ENCODE measurements at regions not wholly inside any gene's neighbourhood (a gene's known extent, or its start where the extent isn't known, plus 50 kb on each side); places are given as distances from the start of the nearest gene placed in this dataset.

DNA sequence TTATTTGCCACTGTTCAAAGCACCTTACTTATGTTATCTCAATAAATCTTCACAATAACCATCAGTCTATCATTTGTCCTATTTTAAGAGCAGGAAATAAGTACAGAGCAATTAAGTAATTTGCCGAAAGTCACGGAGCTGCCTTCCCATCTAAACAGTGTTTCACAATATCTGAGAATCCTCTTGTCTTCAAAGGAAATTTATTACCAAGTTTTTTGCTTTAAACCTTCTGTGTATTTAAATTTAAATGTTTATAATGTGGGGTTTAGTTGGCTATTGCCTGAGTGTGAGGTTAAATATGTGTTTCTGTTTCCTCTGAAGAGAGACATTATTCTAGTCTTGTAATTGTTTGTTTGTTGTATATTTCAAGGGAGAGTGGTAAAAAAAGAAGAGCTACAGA is 633.1 kb downstream of the EFNB2 start:
- Histone ChIP-seq H4K20me1 (ENCODE audit: insufficient read depth, low read length) (no peaks in the 10 kb centered on the region), H3K4me1 (ENCODE audit: low read length) (no peaks in the 10 kb centered on the region), H3K36me3 (replicated peaks; ENCODE audit: low read depth, low read length) (no peaks in the 10 kb centered on the region), H3K27me3 (ENCODE audit: low read depth, low read length) (no peaks in the 10 kb centered on the region), H2AFZ (ENCODE audit: low read depth, low read length) (no peak overlapping the region), H3K79me2 (ENCODE audit: low read length) (no peaks in the 10 kb centered on the region), H3K27ac (ENCODE audit: low read length) (no peak overlapping the region), H3K4me2 (ENCODE audit: low read length) (no peak overlapping the region), H3K9ac (ENCODE audit: low read length) (no peak overlapping the region), H3K9me3 (ENCODE audit: insufficient read depth, low read length) (no peaks in the 10 kb centered on the region), H3K4me3 (ENCODE audit: low read length) (no peak overlapping the region)
- TF ChIP-seq, protein P1, sequence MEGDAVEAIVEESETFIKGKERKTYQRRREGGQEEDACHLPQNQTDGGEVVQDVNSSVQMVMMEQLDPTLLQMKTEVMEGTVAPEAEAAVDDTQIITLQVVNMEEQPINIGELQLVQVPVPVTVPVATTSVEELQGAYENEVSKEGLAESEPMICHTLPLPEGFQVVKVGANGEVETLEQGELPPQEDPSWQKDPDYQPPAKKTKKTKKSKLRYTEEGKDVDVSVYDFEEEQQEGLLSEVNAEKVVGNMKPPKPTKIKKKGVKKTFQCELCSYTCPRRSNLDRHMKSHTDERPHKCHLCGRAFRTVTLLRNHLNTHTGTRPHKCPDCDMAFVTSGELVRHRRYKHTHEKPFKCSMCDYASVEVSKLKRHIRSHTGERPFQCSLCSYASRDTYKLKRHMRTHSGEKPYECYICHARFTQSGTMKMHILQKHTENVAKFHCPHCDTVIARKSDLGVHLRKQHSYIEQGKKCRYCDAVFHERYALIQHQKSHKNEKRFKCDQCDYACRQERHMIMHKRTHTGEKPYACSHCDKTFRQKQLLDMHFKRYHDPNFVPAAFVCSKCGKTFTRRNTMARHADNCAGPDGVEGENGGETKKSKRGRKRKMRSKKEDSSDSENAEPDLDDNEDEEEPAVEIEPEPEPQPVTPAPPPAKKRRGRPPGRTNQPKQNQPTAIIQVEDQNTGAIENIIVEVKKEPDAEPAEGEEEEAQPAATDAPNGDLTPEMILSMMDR (IDR thresholded peaks at IDR 0.05; ENCODE audit: low read depth, low read length): no peak
- TF ChIP-seq EZH2phosphoT487 (IDR thresholded peaks at IDR 0.05; ENCODE audit: low read depth): no peak

DNA sequence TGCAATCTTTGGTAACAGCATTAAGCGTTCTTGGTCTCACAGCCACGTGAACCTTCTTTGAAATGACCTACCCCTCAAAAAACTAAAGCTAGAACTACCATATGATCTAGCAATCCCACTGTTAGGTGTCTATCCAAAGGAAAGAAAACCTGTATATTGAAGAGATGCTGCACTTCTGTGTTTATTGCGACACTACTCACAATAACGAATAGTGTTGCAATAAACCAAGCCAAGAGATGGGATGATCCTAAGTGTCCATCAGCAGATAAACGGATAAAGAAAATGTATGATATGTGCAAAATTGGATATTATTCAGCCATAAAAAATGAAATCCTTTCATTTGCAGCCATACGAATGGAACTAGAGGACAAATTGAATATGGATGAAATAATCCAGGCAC is 637.9 kb downstream of the EFNB2 start:
- Histone ChIP-seq H3K9me3 (ENCODE audit: insufficient read depth, low read length) (no peaks in the 10 kb centered on the region), H4K20me1 (ENCODE audit: insufficient read depth, low read length) (no peaks in the 10 kb centered on the region), H3K27ac (ENCODE audit: low read length) (no peak overlapping the region), H3K4me1 (ENCODE audit: low read length) (no peaks in the 10 kb centered on the region), H3K27me3 (ENCODE audit: low read depth, low read length) (no peaks in the 10 kb centered on the region), H3K36me3 (replicated peaks; ENCODE audit: low read depth, low read length) (no peaks in the 10 kb centered on the region), H2AFZ (ENCODE audit: low read depth, low read length) (no peak overlapping the region), H3K4me3 (ENCODE audit: low read length) (no peak overlapping the region), H3K9ac (ENCODE audit: low read length) (no peak overlapping the region), H3K4me2 (ENCODE audit: low read length) (no peak overlapping the region), H3K79me2 (ENCODE audit: low read length) (no peaks in the 10 kb centered on the region)
- no peak for TF ChIP-seq EZH2phosphoT487 (IDR thresholded peaks at IDR 0.05; ENCODE audit: low read depth)
- TF ChIP-seq, protein P1 (IDR thresholded peaks at IDR 0.05; ENCODE audit: low read depth, low read length): no peak

DNA sequence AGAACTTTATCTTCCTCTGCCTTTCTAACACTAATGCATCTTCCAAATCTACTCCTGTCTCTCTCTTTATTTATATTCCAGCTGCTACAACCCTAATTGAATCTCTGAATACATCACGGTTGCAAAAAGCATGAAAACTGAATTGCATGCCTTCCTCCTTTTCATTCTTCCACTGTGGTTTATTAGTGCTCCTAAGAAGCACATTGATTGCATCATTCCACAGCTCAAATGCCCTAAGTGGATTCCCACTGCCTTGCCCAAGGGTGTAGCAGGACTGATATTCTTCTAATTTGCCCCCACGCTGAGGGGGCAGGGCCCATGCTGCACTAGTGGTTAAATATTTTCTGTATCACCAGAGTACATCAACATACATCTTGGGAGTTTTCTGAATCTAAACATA is 640.8 kb downstream of the EFNB2 start:
- H3K4me2 ChIP-seq (ENCODE audit: low read length): no peak overlapping the region
- no peak overlapping the region for H3K9ac ChIP-seq (ENCODE audit: low read length)
- H3K27ac ChIP-seq (ENCODE audit: low read length): no peak overlapping the region
- no peak overlapping the region for H2AFZ ChIP-seq (ENCODE audit: low read depth, low read length)
- no peaks in the 10 kb centered on the region for H3K27me3 ChIP-seq (ENCODE audit: low read depth, low read length)
- no peak overlapping the region for H3K4me3 ChIP-seq (ENCODE audit: low read length)
- H4K20me1 ChIP-seq (ENCODE audit: insufficient read depth, low read length): no peaks in the 10 kb centered on the region
- no peaks in the 10 kb centered on the region for H3K9me3 ChIP-seq (ENCODE audit: insufficient read depth, low read length)
- H3K36me3 ChIP-seq (replicated peaks; ENCODE audit: low read depth, low read length): no peaks in the 10 kb centered on the region
- H3K4me1 ChIP-seq (ENCODE audit: low read length): no peaks in the 10 kb centered on the region
- H3K79me2 ChIP-seq (ENCODE audit: low read length): no peaks in the 10 kb centered on the region
- TF ChIP-seq, protein P1 (IDR thresholded peaks at IDR 0.05; ENCODE audit: low read depth, low read length): no peak
- TF ChIP-seq EZH2phosphoT487 (IDR thresholded peaks at IDR 0.05; ENCODE audit: low read depth): no peak

DNA sequence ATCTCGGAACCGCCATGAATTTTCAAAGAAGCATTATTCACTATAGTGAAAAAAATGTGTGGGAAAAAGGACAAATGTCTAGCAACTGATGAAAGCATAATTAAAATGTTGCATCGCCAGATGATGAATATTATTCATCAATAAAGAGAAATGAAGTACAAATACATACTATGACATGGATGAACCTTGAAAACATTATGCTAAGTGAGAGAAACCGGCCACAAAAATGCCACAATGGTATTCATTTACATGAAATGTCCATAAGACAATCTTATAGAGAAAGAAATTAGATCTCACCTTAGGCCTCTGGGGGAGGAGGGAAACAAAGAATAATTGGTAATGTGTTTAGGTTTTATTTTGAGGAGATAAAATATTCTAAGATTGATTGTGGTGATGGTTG is 645.0 kb downstream of the EFNB2 start:
- no peak overlapping the region for H3K4me2 ChIP-seq (ENCODE audit: low read length)
- no peaks in the 10 kb centered on the region for H3K79me2 ChIP-seq (ENCODE audit: low read length)
- H3K4me3 ChIP-seq (ENCODE audit: low read length): no peak overlapping the region
- no peaks in the 10 kb centered on the region for H3K4me1 ChIP-seq (ENCODE audit: low read length)
- no peak for TF ChIP-seq EZH2phosphoT487 (IDR thresholded peaks at IDR 0.05; ENCODE audit: low read depth)
- TF ChIP-seq, protein P1 (IDR thresholded peaks at IDR 0.05; ENCODE audit: low read depth, low read length): no peak
- H3K27me3 ChIP-seq (ENCODE audit: low read depth, low read length): no peaks in the 10 kb centered on the region
- H3K36me3 ChIP-seq (replicated peaks; ENCODE audit: low read depth, low read length): no peaks in the 10 kb centered on the region
- H4K20me1 ChIP-seq (ENCODE audit: insufficient read depth, low read length): no peaks in the 10 kb centered on the region
- no peaks in the 10 kb centered on the region for H3K9me3 ChIP-seq (ENCODE audit: insufficient read depth, low read length)
- H2AFZ ChIP-seq (ENCODE audit: low read depth, low read length): no peak overlapping the region
- H3K9ac ChIP-seq (ENCODE audit: low read length): no peak overlapping the region
- no peak overlapping the region for H3K27ac ChIP-seq (ENCODE audit: low read length)

Measured in OCI-LY3 (cell line).